K562 (cell line): ENCODE measurements at regions not wholly inside any gene's neighbourhood (a gene's known extent, or its start where the extent isn't known, plus 50 kb on each side); places are given as distances from the start of the nearest gene placed in this dataset.

Experiments
- ATAC-seq: fragments of 200-7000 bp; cut with Tn5 transposase; 3 replicates; pipeline ENCODE4 v1.9.1; 2020; ENCODE audit warnings: moderate library complexity
- BruUV-seq: library from RNA; stranded (reverse); fragments of 400-500 nt; replicated peaks from 2 replicates; lab custom pipeline; 2021; lab: Mats Ljungman, UMichigan
- CTCF ChIA-PET: fragments of 300-600 bp; formaldehyde crosslinking; extraction: SDS; loops from one replicate; lab custom pipeline; 2021; ENCODE audit warnings: low intra/inter-chr PET ratio; lab: Yijun Ruan, JAX
- POLR2A ChIA-PET: fragments of 300-600, 350-650 bp; sonication (Branson Sonifier 250); formaldehyde crosslinking; extraction: SDS; loops from one replicate; lab custom pipeline; 2021; ENCODE audit warnings: antibody characterized with exemption, inconsistent platforms; lab: Yijun Ruan, JAX
- DNase-seq, 4 experiments: peaks; one replicate each; pipeline versions ENCODE4 v3.0.0 to v3.0.0-alpha.2; 2011 to 2018; ENCODE audit warnings: low spot score in 3 of 4, mixed read lengths in 3 of 4; ENCODE audit errors: extremely low read depth in 1 of 4
- FAIRE-seq: peaks from 2 replicates; lab custom pipeline; 2011; peaks lifted over from hg19 to GRCh38; lab: Jason Lieb, UNC
- H2AFZ ChIP-seq: 2 replicates; pipeline ENCODE4 v1.6.0; 2011; ENCODE audit warnings: low read depth, low read length, control low read depth, inconsistent platforms
- H3K27ac ChIP-seq: fragments of 200-600 bp; 3 replicates; pipeline ENCODE4 v1.8.0; 2011; ENCODE audit warnings: low read depth, mild to moderate bottlenecking, control low read depth, inconsistent platforms, low read length, moderate library complexity, mixed read lengths; ENCODE audit errors: extremely low read depth
- H3K27me3 ChIP-seq, 2 experiments: fragments of 300-600 bp in 1 of 2; 2 replicates in 1 of 2; 3 replicates in 1 of 2; pipeline versions ENCODE4 v1.6.0 to v1.8.0; 2011; ENCODE audit warnings: inconsistent platforms in 2 of 2, low read length in 2 of 2, mild to moderate bottlenecking in 1 of 2, mixed read lengths in 1 of 2, moderate library complexity in 1 of 2; ENCODE audit not compliant: control insufficient read depth in 2 of 2, insufficient read depth in 2 of 2
- H3K36me3 ChIP-seq: fragments of 300-600 bp; 3 replicates; pipeline ENCODE4 v1.8.0; 2011; ENCODE audit warnings: mild to moderate bottlenecking, low read length, inconsistent platforms; ENCODE audit not compliant: control insufficient read depth, insufficient read depth
- H3K4me1 ChIP-seq, 2 experiments: fragments of 200-600 bp in 1 of 2; replicated peaks in 1 of 2; 2 replicates in 1 of 2; 3 replicates in 1 of 2; pipeline versions ENCODE4 v1.5.1 to v1.8.0; 2011; ENCODE audit warnings: inconsistent platforms in 2 of 2, low read length in 2 of 2, mild to moderate bottlenecking in 1 of 2, mixed read lengths in 1 of 2, moderate library complexity in 1 of 2; ENCODE audit not compliant: control insufficient read depth in 2 of 2, insufficient read depth in 2 of 2
- H3K4me2 ChIP-seq: 2 replicates; pipeline ENCODE4 v1.6.1; 2011; ENCODE audit warnings: low read length, control low read depth, inconsistent platforms, mixed read lengths; ENCODE audit not compliant: insufficient read depth
- H3K4me3 ChIP-seq: fragments of 200-600 bp; sonication (generic), shearing (Covaris generic); 2 replicates; pipeline ENCODE4 v1.5.1; 2016; ENCODE audit warnings: control low read depth, inconsistent platforms
- H3K79me2 ChIP-seq: fragments of 200-600 bp; 3 replicates; pipeline ENCODE4 v1.8.0; 2011; ENCODE audit warnings: low read length, inconsistent platforms; ENCODE audit not compliant: control insufficient read depth, insufficient read depth
- H3K9ac ChIP-seq, 2 experiments: 2 replicates each; pipeline versions ENCODE4 v1.6.0 to v1.6.1; 2011; ENCODE audit warnings: low read depth in 2 of 2, low read length in 2 of 2, control low read depth in 1 of 2, inconsistent platforms in 1 of 2, mild to moderate bottlenecking in 1 of 2, mixed read lengths in 1 of 2; ENCODE audit not compliant: insufficient read depth in 1 of 2
- H3K9me1 ChIP-seq: one replicate; pipeline ENCODE4 v1.6.0; 2011; ENCODE audit warnings: inconsistent platforms, mild to moderate bottlenecking, low read length, moderate library complexity; ENCODE audit not compliant: control insufficient read depth, insufficient read depth
- H3K9me3 ChIP-seq: replicated peaks from 2 replicates; pipeline ENCODE4 v1.5.1; 2011; ENCODE audit warnings: low read depth, low read length, inconsistent platforms; ENCODE audit not compliant: control insufficient read depth, insufficient read depth
- H4K20me1 ChIP-seq: replicated peaks from 2 replicates; pipeline ENCODE4 v1.6.1; 2011; ENCODE audit warnings: low read length, inconsistent platforms, mixed read lengths; ENCODE audit not compliant: control insufficient read depth, insufficient read depth
- CREB1 ChIP-seq, 2 experiments: sonication (generic) in 1 of 2; formaldehyde crosslinking in 1 of 2; IDR thresholded peaks; 2 replicates each; pipeline versions ENCODE4 v1.6.1 to v1.8.0; 2012 to 2022; ENCODE audit warnings: inconsistent platforms in 1 of 2, mild to moderate bottlenecking in 1 of 2, missing genetic modification reagents in 1 of 2, moderate library complexity in 1 of 2
- CSDE1 ChIP-seq, 2 experiments: fragments of 450-650 bp; IDR thresholded peaks; 2 replicates each; pipeline ENCODE4 v1.6.1; 2016; ENCODE audit warnings: mild to moderate bottlenecking in 1 of 2
- ETV1 ChIP-seq: fragments of 450-650 bp; conservative IDR thresholded peaks from 2 replicates; pipeline ENCODE4 v1.6.1; 2016; ENCODE audit warnings: missing genetic modification characterization, control low read depth, low read depth, missing compliant biosample characterization
- NCOR1 ChIP-seq: fragments of 450-650 bp; IDR thresholded peaks from 2 replicates; pipeline ENCODE4 v1.6.1; 2016; ENCODE audit warnings: mild to moderate bottlenecking, moderate library complexity
- SAFB2 ChIP-seq: fragments of 200-400 bp; formaldehyde crosslinking; IDR thresholded peaks from 2 replicates; pipeline ENCODE4 v1.6.1; 2018; ENCODE audit warnings: borderline replicate concordance, low read length, low read depth, moderate library complexity; ENCODE audit not compliant: severe bottlenecking
- SP1 ChIP-seq: sonication (generic); formaldehyde crosslinking; IDR thresholded peaks from 2 replicates; pipeline ENCODE4 v1.8.1; 2022; ENCODE audit warnings: mild to moderate bottlenecking, missing genetic modification reagents
- ZNF449 ChIP-seq: fragments of 250-450 bp; sonication (Bioruptor Pico); IDR thresholded peaks from 2 replicates; pipeline ENCODE4 v1.8.0; 2022; ENCODE audit warnings: moderate library complexity, mild to moderate bottlenecking, inconsistent platforms
- WGBS: fragments of 100-300 bp; shearing (Covaris generic); methylation state at CpG from one replicate; pipeline ENCODE4 v1.1.6; 2016; ENCODE audit warnings: low coverage, mixed read lengths; ENCODE audit not compliant: insufficient coverage; ENCODE audit errors: missing lambda C conversion rate; 5-methylcytosine and 5-hydroxymethylcytosine counted together
- in situ Hi-C: fragments of 300-500 bp; cut with MboI; formaldehyde crosslinking; loops from 4 replicates; pipeline ENCODE4 v1.15.0; 2018; ENCODE audit warnings: inconsistent platforms, mixed read lengths
- intact Hi-C: fragments of 100-400 bp; cut with micrococcal nuclease; formaldehyde crosslinking; loops from 2 replicates; pipeline ENCODE4 v1.14.2; 2022

GRCh38 chr6:112431803-112432202 lies 84.7 kb downstream of the RFPL4B start:
- ChIA-PET CTCF (no interaction called here), POLR2A (no interaction called here)
- no peak overlapping the region for H3K4me2 ChIP-seq
- FAIRE-seq = no peak
- no peaks in the 10 kb centered on the region for H3K4me1 ChIP-seq
- WGBS = 0% methylated on average over 2 of the region's 2 CpGs
- intact Hi-C loops (no loop called here), in situ Hi-C loops (no loop called here)
- H3K9me1 ChIP-seq = no peaks in the 10 kb centered on the region
- no peak overlapping the region for H3K9ac ChIP-seq
- H2AFZ ChIP-seq = no peak overlapping the region
- no peaks in the 10 kb centered on the region for H4K20me1 ChIP-seq
- no peak overlapping the region for H3K27ac ChIP-seq
- TF ChIP-seq SP1 (CRISPR knock-in tag) (no peak), NCOR1 (no peak), ETV1 (tag) (no peak), SAFB2 (no peak), CSDE1 (IDR thresholded peaks at IDR 0.05) (no peak), ZNF449 (CRISPR knock-in tag) (no peak), CREB1 (IDR thresholded peaks at IDR 0.05) (no peak), CREB1 (CRISPR knock-in tag; IDR thresholded peaks at IDR 0.05) (no peak)
- BruUV-seq = no TSS peak
- H3K4me3 ChIP-seq = no peak overlapping the region
- no peaks in the 10 kb centered on the region for H3K9me3 ChIP-seq
- H3K79me2 ChIP-seq = no peaks in the 10 kb centered on the region
- H3K27me3 ChIP-seq = no peaks in the 10 kb centered on the region
- no peak for DNase-seq
- no peaks in the 10 kb centered on the region for H3K36me3 ChIP-seq
- no peak for ATAC-seq
